ENCODE measurements at regions not wholly inside any gene's neighbourhood (a gene's known extent, or its start where the extent isn't known, plus 50 kb on each side); places are given as distances from the start of the nearest gene placed in this dataset.
"Not testable (repeated sequence)": the region's sequence is repeated elsewhere in the genome, so short reads cannot be mapped to it uniquely, and the experiment has no call there.

- not testable (repeated sequence) for DNase-seq (ENCODE audit: low read depth, low spot score)
These were observed 429.5 kb downstream of the RWDD3 start for GRCh38 chr1:95663530-95663929.

DNA sequence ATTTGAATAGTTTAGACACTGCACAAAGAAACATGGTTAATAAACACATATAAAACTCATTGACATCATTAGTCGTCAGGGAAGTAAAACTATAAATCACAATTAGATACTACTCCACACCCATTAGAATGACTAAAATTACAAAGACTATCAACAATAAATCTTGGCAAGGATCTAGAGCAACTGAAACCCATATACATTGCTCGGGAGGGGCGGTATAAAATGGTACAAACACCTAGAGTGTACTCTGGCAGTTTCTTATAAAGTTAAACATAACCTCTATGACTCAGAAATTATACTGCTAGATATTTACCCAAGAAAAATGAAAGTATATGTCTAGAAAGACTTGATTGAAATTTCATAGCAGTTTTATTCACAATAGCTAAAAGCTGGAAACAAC is 434.2 kb downstream of the RWDD3 start:
- DNase-seq (ENCODE audit: low read depth, low spot score), result no peak

DNA sequence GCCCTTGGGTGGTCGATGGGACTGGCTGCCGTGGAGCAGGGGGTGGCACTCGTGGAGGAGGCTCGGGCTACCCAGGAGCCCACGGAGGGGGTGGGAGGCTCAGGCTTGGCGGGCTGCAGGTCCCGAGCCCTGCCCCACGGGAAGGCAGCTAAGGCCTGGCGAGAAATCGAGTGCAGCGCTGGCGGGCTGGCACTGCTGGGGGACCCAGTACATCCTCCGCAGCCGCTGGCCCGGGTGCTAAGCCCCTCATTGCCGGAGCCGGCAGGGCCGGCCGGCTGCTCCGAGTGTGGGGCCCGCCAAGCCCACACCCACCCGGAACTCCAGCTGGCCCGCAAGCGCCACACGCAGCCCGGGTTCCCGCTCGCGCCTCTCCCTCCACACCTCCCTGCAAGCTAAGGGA is 435.6 kb downstream of the RWDD3 start:
- not testable (repeated sequence) for DNase-seq (ENCODE audit: low read depth, low spot score)

- no peak for DNase-seq (ENCODE audit: low read depth, low spot score)
These were observed 437.1 kb downstream of the RWDD3 start for GRCh38 chr1:95671098-95671497.

GRCh38 chr1:95679262-95679661 is 445.3 kb downstream of the RWDD3 start:
- no peak for DNase-seq (ENCODE audit: low read depth, low spot score)

GRCh38 chr1:95685081-95685480 is 451.1 kb downstream of the RWDD3 start:
- no peak for DNase-seq (ENCODE audit: low read depth, low spot score)

DNA sequence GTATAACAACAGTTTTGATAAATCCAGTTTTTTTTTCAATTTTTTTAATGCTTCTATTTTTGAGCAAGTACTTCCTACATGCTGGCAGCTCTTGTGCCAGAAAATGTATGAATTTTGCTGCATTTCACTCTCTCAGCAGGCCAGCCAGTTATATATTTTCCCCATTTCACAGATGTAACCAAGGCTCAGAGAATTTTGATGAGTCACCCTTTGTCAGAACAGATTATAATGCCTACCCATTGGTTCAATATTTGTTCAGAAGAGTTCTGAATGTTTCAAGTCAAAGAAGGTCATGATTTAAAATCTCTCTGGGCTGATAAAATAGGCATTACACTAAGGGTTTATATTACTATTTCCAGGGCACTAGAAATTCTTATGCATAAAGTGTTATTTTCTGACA is 452.2 kb downstream of the RWDD3 start:
- DNase-seq (ENCODE audit: low read depth, low spot score), result no peak

DNA sequence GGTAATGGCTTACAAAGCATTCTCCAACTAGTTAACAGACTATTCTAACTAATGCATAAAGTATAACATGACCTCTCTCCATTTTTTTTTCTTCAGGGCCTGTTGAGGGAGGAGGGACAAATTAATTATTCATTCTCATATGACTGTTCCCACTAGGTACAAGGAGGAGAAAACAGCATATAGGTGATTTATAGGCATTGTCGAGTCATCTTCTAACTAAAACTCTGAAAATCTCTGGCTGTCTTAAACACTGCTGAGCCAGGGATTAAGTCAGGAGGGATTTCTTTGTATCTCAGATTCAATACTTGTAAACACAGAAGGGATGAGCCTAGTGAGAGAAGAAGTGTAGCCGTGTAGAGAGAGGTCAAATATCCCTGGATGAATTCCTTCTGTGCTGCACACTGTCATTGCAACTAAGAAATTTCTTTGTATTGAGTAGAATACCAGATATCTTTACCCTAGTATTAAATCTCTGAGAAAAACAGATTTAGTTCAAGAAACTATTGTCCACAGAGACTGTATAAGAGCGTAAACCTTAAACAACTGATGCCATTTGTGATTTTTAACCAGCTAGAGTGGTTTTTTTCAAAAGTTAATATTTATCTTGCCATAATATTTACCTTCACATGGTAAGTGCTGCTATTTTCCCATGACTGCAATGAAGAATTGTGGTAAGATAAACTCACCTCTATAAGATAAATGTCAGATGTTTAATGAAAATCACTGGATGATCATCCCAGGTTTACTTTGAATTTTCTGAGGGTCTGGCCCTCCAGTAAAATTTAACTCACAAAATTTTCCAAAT is 465.3 kb downstream of the RWDD3 start:
- DNase-seq (ENCODE audit: low read depth, low spot score), result no peak

GRCh38 chr1:95701450-95702173 is 467.6 kb downstream of the RWDD3 start:
- DNase-seq (ENCODE audit: low read depth, low spot score), result no peak

GRCh38 chr1:95703046-95703445 is 469.0 kb downstream of the RWDD3 start:
- no peak for DNase-seq (ENCODE audit: low read depth, low spot score)

DNA sequence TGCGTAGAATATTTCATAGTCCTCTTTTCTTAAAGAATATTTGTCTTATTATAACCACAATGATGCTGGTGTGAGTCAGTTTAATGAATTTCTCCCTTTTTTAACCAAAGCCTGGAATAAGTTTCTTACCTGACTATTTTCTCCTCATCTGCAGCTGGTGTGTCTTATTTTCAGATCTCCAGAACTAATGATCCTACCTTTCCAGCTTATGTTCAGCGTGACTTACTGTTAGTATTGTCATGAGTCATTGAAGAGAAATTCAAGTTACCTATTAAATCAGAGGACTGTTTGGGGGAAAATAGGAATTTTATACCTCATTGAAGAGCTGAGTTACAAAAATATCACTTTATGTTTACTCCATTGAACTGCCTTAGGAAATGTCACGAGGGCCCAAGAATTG is 482.1 kb downstream of the RWDD3 start:
- DNase-seq (ENCODE audit: low read depth, low spot score), result no peak

GRCh38 chr1:95716550-95716949 is 482.5 kb downstream of the RWDD3 start:
- DNase-seq (ENCODE audit: low read depth, low spot score), result no peak

DNA sequence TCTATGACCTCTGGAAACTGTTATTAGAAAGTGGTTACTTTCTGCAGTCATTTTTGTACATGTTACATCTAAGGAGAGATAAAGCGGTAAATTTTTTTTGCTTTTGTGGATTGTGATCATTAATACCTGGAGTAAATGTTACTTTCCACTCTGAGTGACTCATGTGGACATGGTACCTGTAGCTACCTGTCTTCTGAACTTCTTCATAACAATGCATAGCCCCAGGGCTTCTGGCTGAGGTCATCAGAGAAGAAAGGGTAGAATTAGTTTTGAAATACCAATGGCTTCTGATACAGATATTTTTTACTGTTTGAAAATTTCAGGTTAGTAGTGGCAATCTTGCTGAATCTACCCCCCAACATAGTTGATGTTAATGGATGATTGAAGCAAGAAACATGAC is 489.3 kb downstream of the RWDD3 start:
- no peak for DNase-seq (ENCODE audit: low read depth, low spot score)

GRCh38 chr1:95728841-95729240 is 494.8 kb downstream of the RWDD3 start:
- no peak for DNase-seq (ENCODE audit: low read depth, low spot score)

DNA sequence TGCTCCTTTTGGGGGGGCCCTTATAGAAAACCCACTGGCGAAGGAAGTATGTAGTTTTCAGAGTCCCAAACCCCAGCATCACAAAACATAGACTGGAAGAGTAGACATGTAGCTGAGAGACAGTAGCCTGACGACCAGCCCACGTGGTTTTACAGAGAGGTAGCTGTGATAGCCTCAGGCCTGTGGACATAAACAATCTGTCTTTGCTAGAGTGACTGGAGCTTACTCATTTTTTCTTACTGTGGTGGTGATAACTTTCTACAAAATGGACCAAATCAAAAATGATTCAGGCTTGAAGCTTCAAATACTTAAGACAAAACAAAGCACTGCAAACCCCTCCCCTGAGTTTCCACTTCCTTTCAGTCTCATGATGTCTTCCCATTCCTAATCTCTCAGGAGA is 497.0 kb downstream of the RWDD3 start:
- DNase-seq (ENCODE audit: low read depth, low spot score), result no peak

- DNase-seq (ENCODE audit: low read depth, low spot score), result no peak
These were observed 497.5 kb downstream of the RWDD3 start for GRCh38 chr1:95731466-95731865.

DNA sequence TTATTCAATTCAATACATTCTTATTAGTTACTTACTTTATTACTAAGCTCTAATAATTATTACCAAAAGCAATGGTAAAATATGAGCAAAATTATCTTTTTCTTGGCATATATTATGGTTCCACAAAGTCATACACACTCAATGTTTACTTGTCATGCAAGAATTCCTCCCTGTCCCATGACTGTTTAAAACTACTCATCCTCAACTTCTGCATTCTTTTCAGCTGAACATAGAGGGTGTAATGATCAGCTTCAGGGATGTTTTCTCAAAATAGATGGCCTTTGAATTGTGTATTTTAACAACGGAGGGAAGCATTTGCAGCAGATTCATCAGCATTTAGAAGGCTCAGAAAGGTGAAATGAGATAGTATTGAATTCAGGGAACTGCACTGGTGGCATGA is 499.0 kb downstream of the RWDD3 start:
- DNase-seq (ENCODE audit: low read depth, low spot score), result no peak

DNA sequence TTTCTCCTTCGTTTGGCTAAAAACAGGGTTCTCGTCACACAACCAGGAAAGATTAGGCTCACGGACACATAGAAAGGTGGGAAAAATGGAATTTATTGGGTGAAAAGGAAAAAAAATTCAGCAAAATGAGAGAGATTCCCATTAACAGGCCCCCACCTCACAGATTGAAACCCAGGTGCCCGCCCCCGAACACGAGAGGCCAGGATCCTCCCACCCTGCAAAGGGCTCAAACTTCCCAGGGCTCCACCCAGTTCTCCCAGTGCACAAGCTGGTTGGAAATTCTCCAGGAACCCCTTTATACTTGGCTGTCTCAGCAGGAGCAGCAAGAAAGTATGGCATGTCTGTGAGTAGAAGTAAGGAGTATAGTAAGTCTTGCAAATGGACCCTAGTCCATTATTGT is 499.7 kb downstream of the RWDD3 start:
- no peak for DNase-seq (ENCODE audit: low read depth, low spot score)

DNA sequence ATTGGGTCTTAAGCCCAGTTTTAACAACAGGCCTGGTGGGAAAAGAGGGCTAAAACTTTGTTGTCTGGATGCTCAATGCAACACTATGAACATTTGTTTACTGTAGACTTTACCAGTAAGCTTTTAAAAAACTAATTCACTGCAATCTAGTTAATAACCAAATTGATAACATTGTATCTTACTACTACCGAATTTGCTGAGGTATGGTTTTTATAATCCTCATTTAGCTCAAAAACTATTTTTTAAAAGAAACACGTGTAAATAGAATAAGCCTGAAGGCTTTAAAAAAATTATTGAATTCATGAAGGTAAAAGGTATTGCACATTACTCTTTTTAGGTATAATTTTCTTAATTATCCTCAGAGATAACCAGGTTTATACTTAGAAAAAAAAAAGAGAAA is 500.6 kb downstream of the RWDD3 start:
- no peak for DNase-seq (ENCODE audit: low read depth, low spot score)

DNA sequence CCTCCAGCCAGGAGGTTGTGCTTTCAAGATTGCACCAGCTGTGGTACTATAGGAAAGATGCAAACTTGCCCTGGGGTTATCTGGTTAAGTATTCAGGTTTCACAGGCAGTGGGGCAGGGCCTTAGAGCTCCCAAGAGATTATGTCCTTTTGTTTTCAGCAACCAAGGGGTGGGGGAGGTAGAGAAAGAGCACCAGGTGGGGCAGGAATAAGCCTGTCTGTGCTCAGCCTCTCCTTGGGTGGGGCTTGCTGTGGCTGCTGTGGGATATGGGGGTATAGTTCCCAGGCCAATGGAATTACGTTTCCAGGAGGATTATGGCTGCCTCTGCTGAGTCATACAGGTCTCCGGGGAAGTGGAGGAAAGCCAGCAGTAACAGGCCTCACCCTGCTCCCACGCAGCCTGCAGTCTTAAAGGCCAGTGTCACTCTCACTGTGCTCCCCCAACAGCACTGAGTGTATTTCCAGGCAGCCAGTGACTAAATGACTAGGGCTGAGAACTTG is 508.6 kb downstream of the RWDD3 start:
- DNase-seq (ENCODE audit: low read depth, low spot score), result peak; percentile 93

DNA sequence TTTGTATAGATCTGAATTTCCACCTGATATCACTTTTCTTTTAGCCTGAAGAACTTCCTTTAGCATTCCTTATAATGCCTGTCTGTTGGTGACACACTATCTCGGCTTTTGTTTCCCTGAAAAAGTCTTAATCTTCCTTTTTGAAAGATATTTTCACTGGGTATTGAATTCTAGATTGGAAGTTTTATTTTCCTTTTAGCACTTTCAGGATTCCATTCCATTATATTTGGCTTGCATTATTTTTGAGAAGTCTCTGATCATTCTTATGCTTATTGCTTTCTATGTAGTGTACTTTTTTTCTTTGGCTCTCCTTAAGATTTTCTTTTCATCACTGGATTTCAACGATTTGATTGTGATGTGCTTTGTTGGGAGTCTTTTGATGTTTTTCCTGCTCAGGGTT is 510.7 kb downstream of the RWDD3 start:
- no peak for DNase-seq (ENCODE audit: low read depth, low spot score)

- no peak for DNase-seq (ENCODE audit: low read depth, low spot score)
These were observed 518.7 kb downstream of the RWDD3 start for GRCh38 chr1:95752515-95753381.

Measured in ELF-1 (cell line).